H9 (cell line): ENCODE measurements at regions not wholly inside any gene's neighbourhood (a gene's known extent, or its start where the extent isn't known, plus 50 kb on each side); places are given as distances from the start of the nearest gene placed in this dataset.

Experiments used
- DNase-seq: peaks from one replicate; pipeline ENCODE4 v3.0.0-alpha.2; 2017
- H2AFZ ChIP-seq: one replicate; pipeline ENCODE4 v1.6.1; 2013; ENCODE audit warnings: mild to moderate bottlenecking, low read length, control low read depth, moderate library complexity
- H2AK5ac ChIP-seq: 2 replicates; pipeline ENCODE4 v1.6.1; 2013; ENCODE audit warnings: low read length, control low read depth, mixed read lengths; ENCODE audit not compliant: insufficient read length
- H2BK120ac ChIP-seq: one replicate; pipeline ENCODE4 v1.6.1; 2013; ENCODE audit warnings: low read depth, mild to moderate bottlenecking, low read length, control low read depth, inconsistent platforms; ENCODE audit not compliant: poor library complexity, severe bottlenecking
- H2BK12ac ChIP-seq: 2 replicates; pipeline ENCODE4 v1.6.1; 2013; ENCODE audit warnings: low read length, control low read depth, mixed read lengths, low read depth; ENCODE audit not compliant: insufficient read length
- H2BK15ac ChIP-seq: 2 replicates; pipeline ENCODE4 v1.6.1; 2013; ENCODE audit warnings: low read depth, low read length, control low read depth
- H2BK20ac ChIP-seq: one replicate; pipeline ENCODE4 v1.6.1; 2013; ENCODE audit warnings: low read depth, mild to moderate bottlenecking, low read length, control low read depth, inconsistent platforms; ENCODE audit not compliant: poor library complexity, severe bottlenecking
- H2BK5ac ChIP-seq: 2 replicates; pipeline ENCODE4 v1.6.1; 2013; ENCODE audit warnings: low read length, control low read depth, mixed read lengths; ENCODE audit not compliant: insufficient read length
- H3K14ac ChIP-seq: 2 replicates; pipeline ENCODE4 v1.6.1; 2013; ENCODE audit warnings: low read length, control low read depth; ENCODE audit not compliant: insufficient read depth
- H3K18ac ChIP-seq: 2 replicates; pipeline ENCODE4 v1.6.1; 2013; ENCODE audit warnings: low read depth, mild to moderate bottlenecking, mixed read lengths, low read length, control low read depth; ENCODE audit not compliant: insufficient read length
- H3K23ac ChIP-seq: 2 replicates; pipeline ENCODE4 v1.6.1; 2013; ENCODE audit warnings: low read length, control low read depth, mixed read lengths, low read depth; ENCODE audit not compliant: insufficient read length
- H3K23me2 ChIP-seq: 2 replicates; pipeline ENCODE4 v1.6.1; 2013; ENCODE audit warnings: low read depth, mild to moderate bottlenecking, mixed read lengths, low read length, control low read depth; ENCODE audit not compliant: insufficient read length, poor library complexity, severe bottlenecking
- H3K27ac ChIP-seq: 2 replicates; pipeline ENCODE4 v1.5.1; 2013; ENCODE audit warnings: low read length, control low read depth, mixed read lengths, low read depth; ENCODE audit not compliant: insufficient read length
- H3K27me3 ChIP-seq: 2 replicates; pipeline ENCODE4 v1.6.1; 2013; ENCODE audit warnings: low read length, control low read depth, inconsistent platforms; ENCODE audit not compliant: insufficient read depth
- H3K4ac ChIP-seq: 2 replicates; pipeline ENCODE4 v1.6.1; 2013; ENCODE audit warnings: low read depth, mild to moderate bottlenecking, control low read depth, inconsistent platforms, low read length, moderate library complexity
- H3K4me1 ChIP-seq: 2 replicates; pipeline ENCODE4 v1.6.1; 2013; ENCODE audit warnings: low read length, control low read depth, inconsistent platforms; ENCODE audit not compliant: insufficient read depth
- H3K4me2 ChIP-seq: 2 replicates; pipeline ENCODE4 v1.6.1; 2013; ENCODE audit warnings: low read length, control low read depth, mixed read lengths; ENCODE audit not compliant: insufficient read length, insufficient read depth
- H3K56ac ChIP-seq: 2 replicates; pipeline ENCODE4 v1.6.1; 2013; ENCODE audit warnings: low read depth, mild to moderate bottlenecking, mixed read lengths, low read length, control low read depth; ENCODE audit not compliant: insufficient read length
- H3K79me1 ChIP-seq: 2 replicates; pipeline ENCODE4 v1.6.1; 2013; ENCODE audit warnings: low read depth, mild to moderate bottlenecking, moderate library complexity, low read length, control low read depth, inconsistent platforms; ENCODE audit not compliant: insufficient read depth, poor library complexity, severe bottlenecking
- H3K79me2 ChIP-seq: 2 replicates; pipeline ENCODE4 v1.6.1; 2013; ENCODE audit warnings: low read length, control low read depth, inconsistent platforms; ENCODE audit not compliant: insufficient read depth
- H3K9ac ChIP-seq: 2 replicates; pipeline ENCODE4 v1.6.1; 2013; ENCODE audit warnings: low read length, control low read depth, mixed read lengths; ENCODE audit not compliant: insufficient read length; ENCODE audit errors: extremely low read depth
- H3K9me3 ChIP-seq: one replicate; pipeline ENCODE4 v1.6.1; 2013; ENCODE audit warnings: low read depth, low read length, inconsistent platforms; ENCODE audit not compliant: control insufficient read depth
- H3T11ph ChIP-seq: one replicate; pipeline ENCODE4 v1.6.1; 2013; ENCODE audit warnings: mild to moderate bottlenecking, low read length, control low read depth, inconsistent platforms
- H4K20me1 ChIP-seq: one replicate; pipeline ENCODE4 v1.6.1; 2013; ENCODE audit not compliant: control insufficient read depth, insufficient read length, insufficient read depth
- H4K5ac ChIP-seq: 2 replicates; pipeline ENCODE4 v1.6.1; 2013; ENCODE audit warnings: low read depth, mild to moderate bottlenecking, mixed read lengths, low read length, control low read depth; ENCODE audit not compliant: insufficient read length
- H4K8ac ChIP-seq: replicated peaks from 2 replicates; pipeline ENCODE4 v1.6.1; 2013; ENCODE audit warnings: low read length, control low read depth, mixed read lengths, low read depth; ENCODE audit not compliant: insufficient read length
- H4K91ac ChIP-seq: 2 replicates; pipeline ENCODE4 v1.6.1; 2013; ENCODE audit warnings: low read depth, mild to moderate bottlenecking, moderate library complexity, mixed read lengths, low read length, control low read depth; ENCODE audit not compliant: insufficient read length
- H3K27ac Mint-ChIP-seq, 3 experiments: 2 replicates in 2 of 3; 3 replicates in 1 of 3; pipeline ENCODE4 v1.8.0; 2020 to 2021; ENCODE audit warnings: mixed read lengths in 3 of 3, mild to moderate bottlenecking in 1 of 3, moderate library complexity in 1 of 3
- H3K27me3 Mint-ChIP-seq: 2 replicates; pipeline ENCODE4 v1.8.0; 2021; ENCODE audit warnings: low read depth, mild to moderate bottlenecking, moderate library complexity, mixed read lengths
- H3K36me3 Mint-ChIP-seq, 3 experiments: 2 replicates in 2 of 3; 3 replicates in 1 of 3; pipeline ENCODE4 v1.8.0; 2020 to 2021; ENCODE audit warnings: low read depth in 3 of 3, mixed read lengths in 3 of 3; ENCODE audit not compliant: insufficient read depth in 1 of 3
- H3K4me1 Mint-ChIP-seq, 2 experiments: 2 replicates each; pipeline ENCODE4 v1.8.0; 2020; ENCODE audit warnings: mixed read lengths in 2 of 2
- H3K4me3 Mint-ChIP-seq, 2 experiments: 2 replicates in 1 of 2; 3 replicates in 1 of 2; pipeline ENCODE4 v1.8.0; 2020 to 2021; ENCODE audit warnings: mild to moderate bottlenecking in 2 of 2, mixed read lengths in 2 of 2, moderate library complexity in 1 of 2
- H3K9me3 Mint-ChIP-seq, 2 experiments: 2 replicates in 1 of 2; 3 replicates in 1 of 2; pipeline ENCODE4 v1.8.0; 2020; ENCODE audit warnings: mild to moderate bottlenecking in 2 of 2, mixed read lengths in 2 of 2, moderate library complexity in 1 of 2
- CTCF ChIP-seq: fragments of 200-600 bp; sonication (generic); conservative IDR thresholded peaks from 3 replicates; pipeline ENCODE4 v1.8.0; 2021; ENCODE audit warnings: antibody characterized with exemption, mild to moderate bottlenecking
- WGBS: extraction: QIAGEN DNeasy Blood & Tissue Kit; methylation state at CpG from one replicate; pipeline ENCODE4 v1.1.7; 2013; ENCODE audit warnings: missing lambda C conversion rate, low lambda C conversion rate, mixed read lengths; ENCODE audit not compliant: insufficient read length; ENCODE audit errors: extremely low coverage; 5-methylcytosine and 5-hydroxymethylcytosine counted together

- peaks cover 2 to 11% of the 10 kb centered on the region in 2 experiments for H3K4me1 Mint-ChIP-seq
- no CpG with 5 or more reads among the region's 15 CpGs for WGBS
- H3K9ac ChIP-seq = no peak overlapping the region
- no peak for TF ChIP-seq CTCF
- no peaks in the 10 kb centered on the region for H3K27me3 ChIP-seq
- H3K56ac ChIP-seq = no peak overlapping the region
- no peak overlapping the region for H3K4me2 ChIP-seq
- H2BK15ac ChIP-seq = no peak overlapping the region
- H3K27ac Mint-ChIP-seq = no peak overlapping the region
- H3T11ph ChIP-seq = no peak overlapping the region
- no peak overlapping the region for H4K5ac ChIP-seq
- no peak overlapping the region for H3K27ac ChIP-seq
- H3K4me3 Mint-ChIP-seq = no peak overlapping the region
- no peaks in the 10 kb centered on the region for H3K4me1 ChIP-seq
- H3K14ac ChIP-seq = no peak overlapping the region; the same call in 1 of the 2 replicates
- peaks cover 31% of the 10 kb centered on the region for H3K27me3 Mint-ChIP-seq
- H3K79me1 ChIP-seq = no peaks in the 10 kb centered on the region
- H2AFZ ChIP-seq = no peak overlapping the region
- H4K20me1 ChIP-seq = no peaks in the 10 kb centered on the region
- H2BK20ac ChIP-seq = no peak overlapping the region
- H4K91ac ChIP-seq = no peak overlapping the region
- DNase-seq = no peak
- H2AK5ac ChIP-seq = no peak overlapping the region
- no peak overlapping the region for H3K23ac ChIP-seq
- peaks cover 0 to 13% (median 0%) of the 10 kb centered on the region in 3 experiments; a peak in 3 of 7 replicates for H3K36me3 Mint-ChIP-seq
- no peak overlapping the region for H2BK12ac ChIP-seq
- H3K9me3 ChIP-seq = no peaks in the 10 kb centered on the region
- no peak overlapping the region for H3K18ac ChIP-seq
- no peak overlapping the region for H2BK120ac ChIP-seq
- peaks cover 9 to 10% of the 10 kb centered on the region in 2 experiments for H3K9me3 Mint-ChIP-seq
- no peak overlapping the region for H3K4ac ChIP-seq
- H2BK5ac ChIP-seq = no peak overlapping the region
- H3K79me2 ChIP-seq = no peaks in the 10 kb centered on the region
- no peak overlapping the region for H4K8ac ChIP-seq
- H3K23me2 ChIP-seq = no peaks in the 10 kb centered on the region
Observed at GRCh38 chr13:112170823-112171569, 104.0 kb downstream of the SOX1 start.
